ENCODE measurements at regions not wholly inside any gene's neighbourhood (a gene's known extent, or its start where the extent isn't known, plus 50 kb on each side); places are given as distances from the start of the nearest gene placed in this dataset.

DNA sequence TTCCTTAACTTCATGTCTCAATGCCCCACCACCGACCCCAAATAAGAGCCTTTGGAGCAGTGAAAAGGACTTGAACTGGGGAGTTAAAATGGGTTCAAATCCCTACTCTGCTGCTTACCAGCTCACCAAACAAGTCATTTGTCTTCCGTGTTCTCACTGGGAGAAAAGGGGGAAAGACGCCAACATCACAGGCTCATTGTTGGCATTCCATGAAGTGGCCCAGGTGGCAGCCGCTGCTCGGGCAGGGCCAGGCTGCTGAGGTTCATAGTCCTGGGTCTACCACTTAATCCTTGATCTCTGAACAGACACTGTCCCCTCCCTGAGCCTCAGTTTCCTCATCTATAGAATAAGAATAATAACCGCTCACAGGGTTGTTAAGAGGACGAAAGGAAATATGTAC is 103.0 kb downstream of the APOB start:
- no peaks in the 10 kb centered on the region for H4K20me1 ChIP-seq (ENCODE audit: insufficient read depth, low read length)
- no peak overlapping the region for H2AFZ ChIP-seq (ENCODE audit: low read depth, low read length)
- no peak overlapping the region for H3K9ac ChIP-seq (ENCODE audit: low read length)
- no peaks in the 10 kb centered on the region for H3K36me3 ChIP-seq (replicated peaks; ENCODE audit: low read depth, low read length)
- H3K4me2 ChIP-seq (ENCODE audit: low read length), result no peak overlapping the region
- H3K27me3 ChIP-seq (ENCODE audit: low read depth, low read length), result peaks cover 18% of the 10 kb centered on the region; the same call in 1 of the 2 replicates
- H3K4me3 ChIP-seq (ENCODE audit: low read length), result no peak overlapping the region
- TF ChIP-seq EZH2phosphoT487 (IDR thresholded peaks at IDR 0.05; ENCODE audit: low read depth), result no peak
- TF ChIP-seq, protein P1, sequence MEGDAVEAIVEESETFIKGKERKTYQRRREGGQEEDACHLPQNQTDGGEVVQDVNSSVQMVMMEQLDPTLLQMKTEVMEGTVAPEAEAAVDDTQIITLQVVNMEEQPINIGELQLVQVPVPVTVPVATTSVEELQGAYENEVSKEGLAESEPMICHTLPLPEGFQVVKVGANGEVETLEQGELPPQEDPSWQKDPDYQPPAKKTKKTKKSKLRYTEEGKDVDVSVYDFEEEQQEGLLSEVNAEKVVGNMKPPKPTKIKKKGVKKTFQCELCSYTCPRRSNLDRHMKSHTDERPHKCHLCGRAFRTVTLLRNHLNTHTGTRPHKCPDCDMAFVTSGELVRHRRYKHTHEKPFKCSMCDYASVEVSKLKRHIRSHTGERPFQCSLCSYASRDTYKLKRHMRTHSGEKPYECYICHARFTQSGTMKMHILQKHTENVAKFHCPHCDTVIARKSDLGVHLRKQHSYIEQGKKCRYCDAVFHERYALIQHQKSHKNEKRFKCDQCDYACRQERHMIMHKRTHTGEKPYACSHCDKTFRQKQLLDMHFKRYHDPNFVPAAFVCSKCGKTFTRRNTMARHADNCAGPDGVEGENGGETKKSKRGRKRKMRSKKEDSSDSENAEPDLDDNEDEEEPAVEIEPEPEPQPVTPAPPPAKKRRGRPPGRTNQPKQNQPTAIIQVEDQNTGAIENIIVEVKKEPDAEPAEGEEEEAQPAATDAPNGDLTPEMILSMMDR (IDR thresholded peaks at IDR 0.05; ENCODE audit: low read depth, low read length), result no peak
- no peaks in the 10 kb centered on the region for H3K4me1 ChIP-seq (ENCODE audit: low read length)
- H3K27ac ChIP-seq (ENCODE audit: low read length), result no peak overlapping the region
- H3K79me2 ChIP-seq (ENCODE audit: low read length), result no peaks in the 10 kb centered on the region
- no peaks in the 10 kb centered on the region for H3K9me3 ChIP-seq (ENCODE audit: insufficient read depth, low read length)

DNA sequence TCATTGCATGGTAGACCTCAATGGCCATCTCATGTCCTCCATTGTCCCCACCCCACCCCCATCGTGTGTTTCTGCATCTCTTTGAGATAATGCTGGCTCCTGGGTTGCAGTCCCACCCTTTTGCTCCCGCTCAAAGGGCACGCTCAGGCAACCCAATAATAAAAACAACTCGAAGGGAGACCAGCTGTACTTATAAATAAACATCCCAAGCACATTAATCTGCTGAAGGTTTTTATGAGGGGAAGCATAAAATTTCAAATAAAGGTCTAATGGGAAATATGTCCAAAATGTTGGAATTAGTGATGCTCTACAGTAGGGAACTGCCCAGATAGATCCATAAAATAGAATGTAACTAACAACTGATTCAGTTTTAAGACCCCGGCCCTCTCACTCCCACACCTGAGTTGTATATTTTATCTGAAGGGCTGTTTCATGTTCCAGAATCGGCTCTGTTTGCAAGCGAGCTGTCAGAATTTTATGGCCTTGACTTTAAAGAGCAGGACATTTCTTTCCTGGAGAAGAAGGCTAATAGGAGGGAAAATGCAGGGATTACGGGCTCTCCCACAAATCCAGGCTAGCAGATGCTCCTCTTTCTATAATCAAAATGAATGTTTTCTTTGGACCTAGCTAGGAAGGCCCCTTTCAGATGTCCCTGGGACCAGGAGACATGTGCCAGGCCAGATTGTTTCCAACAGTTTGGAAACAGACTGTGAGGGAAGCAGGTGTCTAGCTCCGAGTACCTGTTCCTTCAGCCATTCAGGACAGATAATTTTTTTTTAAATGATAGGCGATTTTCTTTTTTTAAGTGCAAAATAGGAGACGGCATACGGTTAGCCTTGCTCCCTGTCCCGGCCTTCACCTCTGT is 103.7 kb downstream of the APOB start:
- Histone ChIP-seq H3K36me3 (replicated peaks; ENCODE audit: low read depth, low read length) (no peaks in the 10 kb centered on the region), H3K27me3 (ENCODE audit: low read depth, low read length) (peaks cover 18% of the 10 kb centered on the region; the same call in 1 of the 2 replicates), H3K9me3 (ENCODE audit: insufficient read depth, low read length) (no peaks in the 10 kb centered on the region), H2AFZ (ENCODE audit: low read depth, low read length) (no peak overlapping the region), H3K27ac (ENCODE audit: low read length) (no peak overlapping the region), H3K4me2 (ENCODE audit: low read length) (no peak overlapping the region), H4K20me1 (ENCODE audit: insufficient read depth, low read length) (no peaks in the 10 kb centered on the region), H3K9ac (ENCODE audit: low read length) (no peak overlapping the region), H3K4me1 (ENCODE audit: low read length) (no peaks in the 10 kb centered on the region), H3K79me2 (ENCODE audit: low read length) (no peaks in the 10 kb centered on the region), H3K4me3 (ENCODE audit: low read length) (no peak overlapping the region)
- TF ChIP-seq EZH2phosphoT487 (IDR thresholded peaks at IDR 0.05; ENCODE audit: low read depth), result no peak
- TF ChIP-seq, protein P1 (IDR thresholded peaks at IDR 0.05; ENCODE audit: low read depth, low read length), result no peak

DNA sequence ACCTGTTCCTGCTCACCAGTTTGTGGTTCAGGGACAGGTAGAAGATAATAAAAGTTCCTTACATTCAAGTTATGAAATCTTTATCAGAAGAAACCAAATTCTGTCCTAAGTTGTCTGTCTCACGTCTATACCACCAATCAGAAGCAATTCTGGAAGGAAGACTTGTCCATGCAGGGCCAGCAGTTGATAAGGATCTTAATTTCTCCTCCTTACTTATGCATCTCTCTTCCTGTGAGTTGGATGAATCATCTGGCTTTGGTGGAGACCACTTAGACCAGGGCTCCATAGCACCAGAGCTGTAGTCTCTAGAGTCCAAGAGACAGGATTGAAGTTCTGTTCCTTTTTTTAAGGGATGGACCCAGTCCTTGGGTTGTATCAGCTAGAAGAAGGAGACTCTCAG is 106.5 kb downstream of the APOB start:
- Histone ChIP-seq H3K9me3 (ENCODE audit: insufficient read depth, low read length) (no peaks in the 10 kb centered on the region), H3K27ac (ENCODE audit: low read length) (no peak overlapping the region), H2AFZ (ENCODE audit: low read depth, low read length) (no peak overlapping the region), H4K20me1 (ENCODE audit: insufficient read depth, low read length) (no peaks in the 10 kb centered on the region), H3K4me1 (ENCODE audit: low read length) (no peaks in the 10 kb centered on the region), H3K36me3 (replicated peaks; ENCODE audit: low read depth, low read length) (no peaks in the 10 kb centered on the region), H3K9ac (ENCODE audit: low read length) (no peak overlapping the region), H3K4me3 (ENCODE audit: low read length) (no peak overlapping the region), H3K79me2 (ENCODE audit: low read length) (no peaks in the 10 kb centered on the region), H3K4me2 (ENCODE audit: low read length) (no peak overlapping the region), H3K27me3 (ENCODE audit: low read depth, low read length) (peaks cover 33% of the 10 kb centered on the region)
- no peak for TF ChIP-seq EZH2phosphoT487 (IDR thresholded peaks at IDR 0.05; ENCODE audit: low read depth)
- TF ChIP-seq, protein P1 (IDR thresholded peaks at IDR 0.05; ENCODE audit: low read depth, low read length), result no peak

DNA sequence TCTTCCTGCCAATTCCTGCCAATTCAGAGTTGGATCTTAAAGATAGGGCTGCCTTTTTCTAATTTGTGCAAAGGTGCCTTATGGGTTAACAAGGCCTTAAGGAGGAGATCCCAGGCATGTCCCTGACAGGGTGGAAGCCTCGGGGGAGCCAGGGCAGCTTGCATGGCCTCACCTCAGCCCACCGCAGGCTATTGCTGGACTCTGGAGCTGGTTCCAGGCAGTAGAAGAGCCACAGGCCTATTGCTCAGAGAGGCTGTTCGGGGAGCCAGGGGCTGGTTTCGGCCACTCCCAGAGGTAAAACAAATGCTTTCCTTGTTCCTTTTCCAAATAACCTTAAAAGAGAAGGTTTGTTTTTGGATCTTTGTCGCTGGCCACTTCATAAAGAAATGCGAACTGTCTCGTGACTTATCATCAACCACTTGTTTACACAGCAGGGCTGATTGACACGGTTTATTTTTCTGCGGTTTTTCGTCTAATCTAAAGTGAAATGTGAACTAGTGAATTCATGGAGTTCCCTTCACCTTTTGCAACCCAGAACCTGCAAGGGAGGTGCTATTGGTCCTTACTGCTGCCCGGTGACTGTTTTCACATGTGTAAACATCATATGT is 108.6 kb downstream of the APOB start:
- peaks cover 44% of the 10 kb centered on the region for H3K27me3 ChIP-seq (ENCODE audit: low read depth, low read length)

More for the DNA sequence above, 108.6 kb downstream of the APOB start:
- Histone ChIP-seq H3K9ac (ENCODE audit: low read length) (no peak overlapping the region), H3K36me3 (replicated peaks; ENCODE audit: low read depth, low read length) (no peaks in the 10 kb centered on the region), H3K4me3 (ENCODE audit: low read length) (no peak overlapping the region), H3K27ac (ENCODE audit: low read length) (no peak overlapping the region), H3K9me3 (ENCODE audit: insufficient read depth, low read length) (no peaks in the 10 kb centered on the region), H3K4me1 (ENCODE audit: low read length) (no peaks in the 10 kb centered on the region), H2AFZ (ENCODE audit: low read depth, low read length) (no peak overlapping the region), H4K20me1 (ENCODE audit: insufficient read depth, low read length) (no peaks in the 10 kb centered on the region), H3K79me2 (ENCODE audit: low read length) (no peaks in the 10 kb centered on the region), H3K4me2 (ENCODE audit: low read length) (no peak overlapping the region)
- no peak for TF ChIP-seq EZH2phosphoT487 (IDR thresholded peaks at IDR 0.05; ENCODE audit: low read depth)
- TF ChIP-seq, protein P1 (IDR thresholded peaks at IDR 0.05; ENCODE audit: low read depth, low read length), result no peak
